ENCODE measurements at regions not wholly inside any gene's neighbourhood (a gene's known extent, or its start where the extent isn't known, plus 50 kb on each side); places are given as distances from the start of the nearest gene placed in this dataset.

GRCh38 chr14:71271166-71271945 lies 364.1 kb downstream of the PCNX1 start:
- ATAC-seq (no peak), DNase-seq (no peak)
- Histone ChIP-seq H3K4me1 (peaks cover 6% of the 10 kb centered on the region), H3K27ac (no peak overlapping the region), H3K9me3 (no peaks in the 10 kb centered on the region), H3K4me3 (no peak overlapping the region), H3K36me3 (no peaks in the 10 kb centered on the region), H3K27me3 (no peaks in the 10 kb centered on the region)
- no peak for TF ChIP-seq CTCF (IDR thresholded peaks at IDR 0.05)
- intact Hi-C loops (cut with DNase I), result no loop called here

- no peak for ATAC-seq
- no peak for TF ChIP-seq CTCF (IDR thresholded peaks at IDR 0.05)
- intact Hi-C loops (cut with DNase I), result no loop called here
- no peak for DNase-seq
- Histone ChIP-seq H3K4me1 (no peaks in the 10 kb centered on the region), H3K36me3 (no peaks in the 10 kb centered on the region), H3K27ac (no peak overlapping the region), H3K27me3 (no peaks in the 10 kb centered on the region), H3K9me3 (no peaks in the 10 kb centered on the region), H3K4me3 (no peak overlapping the region)
Measured at GRCh38 chr14:71273366-71273765, 366.1 kb downstream of the PCNX1 start.

GRCh38 chr14:71284048-71284447 lies 376.8 kb downstream of the PCNX1 start:
- Histone ChIP-seq H3K27ac (no peak overlapping the region), H3K36me3 (no peaks in the 10 kb centered on the region), H3K27me3 (no peaks in the 10 kb centered on the region), H3K4me1 (no peaks in the 10 kb centered on the region), H3K9me3 (no peaks in the 10 kb centered on the region), H3K4me3 (no peak overlapping the region)
- DNase-seq (no peak), ATAC-seq (no peak)
- intact Hi-C loops (cut with DNase I), result no loop called here
- no peak for TF ChIP-seq CTCF (IDR thresholded peaks at IDR 0.05)

- Histone ChIP-seq H3K9me3 (no peaks in the 10 kb centered on the region), H3K4me3 (no peak overlapping the region), H3K27me3 (no peaks in the 10 kb centered on the region), H3K27ac (no peak overlapping the region), H3K4me1 (no peaks in the 10 kb centered on the region), H3K36me3 (no peaks in the 10 kb centered on the region)
- intact Hi-C loops (cut with DNase I), result no loop called here
- DNase-seq (no peak), ATAC-seq (no peak)
- no peak for TF ChIP-seq CTCF (IDR thresholded peaks at IDR 0.05)
Measured at GRCh38 chr14:71286126-71286525, 378.9 kb downstream of the PCNX1 start.

GRCh38 chr14:71287567-71287966 lies 380.3 kb downstream of the PCNX1 start:
- DNase-seq, result no peak
- H3K27ac ChIP-seq, result no peak overlapping the region
- no peak overlapping the region for H3K4me3 ChIP-seq
- no peak for ATAC-seq
- intact Hi-C loops (cut with DNase I), result no loop called here
- H3K36me3 ChIP-seq, result no peaks in the 10 kb centered on the region
- H3K9me3 ChIP-seq, result no peaks in the 10 kb centered on the region
- no peaks in the 10 kb centered on the region for H3K4me1 ChIP-seq
- no peak for TF ChIP-seq CTCF (IDR thresholded peaks at IDR 0.05)
- no peaks in the 10 kb centered on the region for H3K27me3 ChIP-seq

- Histone ChIP-seq H3K27ac (no peak overlapping the region), H3K36me3 (no peaks in the 10 kb centered on the region), H3K4me1 (no peaks in the 10 kb centered on the region), H3K27me3 (no peaks in the 10 kb centered on the region), H3K4me3 (no peak overlapping the region), H3K9me3 (no peaks in the 10 kb centered on the region)
- intact Hi-C loops (cut with DNase I), result no loop called here
- no peak for DNase-seq
- no peak for TF ChIP-seq CTCF (IDR thresholded peaks at IDR 0.05)
- no peak for ATAC-seq
Measured at GRCh38 chr14:71289536-71289935, 382.3 kb downstream of the PCNX1 start.

Measured in upper lobe of right lung (tissue), 1 donor.